HG03432 (cell line): ENCODE measurements at regions not wholly inside any gene's neighbourhood (a gene's known extent, or its start where the extent isn't known, plus 50 kb on each side); places are given as distances from the start of the nearest gene placed in this dataset.

Experiments used
- ATAC-seq: cut with Tn5 transposase; IDR thresholded peaks from one replicate; pipeline ENCODE4 v1.9.1; 2021; ENCODE audit warnings: mild to moderate bottlenecking, moderate library complexity; ENCODE audit not compliant: unreplicated experiment

GRCh38 chr2:120948662-120949011 lies 213.0 kb downstream of the GLI2 start:
- ATAC-seq, result no peak

GRCh38 chr2:120949027-120949956 lies 213.6 kb downstream of the GLI2 start:
- ATAC-seq, result no peak

GRCh38 chr2:120949957-120950590 lies 214.4 kb downstream of the GLI2 start:
- no peak for ATAC-seq

- ATAC-seq, result no peak
Observed at GRCh38 chr2:120951693-120952092, 216.0 kb downstream of the GLI2 start.

- ATAC-seq, result no peak
Observed at GRCh38 chr2:120952318-120952717, 216.7 kb downstream of the GLI2 start.

- ATAC-seq, result no peak
Observed at GRCh38 chr2:120953066-120953756, 217.5 kb downstream of the GLI2 start.

- no peak for ATAC-seq
Observed at GRCh38 chr2:120953843-120954584, 218.3 kb downstream of the GLI2 start.

- ATAC-seq, result no peak
Observed at GRCh38 chr2:120954939-120955338, 219.3 kb downstream of the GLI2 start.

GRCh38 chr2:120955427-120955826 lies 219.8 kb downstream of the GLI2 start:
- no peak for ATAC-seq

- no peak for ATAC-seq
Observed at GRCh38 chr2:120956486-120957156, 221.0 kb downstream of the GLI2 start.

- ATAC-seq, result no peak
Observed at GRCh38 chr2:120957905-120958304, 222.2 kb downstream of the GLI2 start.

- ATAC-seq, result no peak
Observed at GRCh38 chr2:120958623-120959366, 223.1 kb downstream of the GLI2 start.

- no peak for ATAC-seq
Observed at GRCh38 chr2:120959426-120959825, 223.8 kb downstream of the GLI2 start.

GRCh38 chr2:120960770-120961366 lies 225.2 kb downstream of the GLI2 start:
- no peak for ATAC-seq

GRCh38 chr2:120961396-120961795 lies 225.7 kb downstream of the GLI2 start:
- ATAC-seq, result no peak

- ATAC-seq, result no peak
Observed at GRCh38 chr2:120963997-120964705, 228.5 kb downstream of the GLI2 start.

GRCh38 chr2:120964819-120965218 lies 229.2 kb downstream of the GLI2 start:
- ATAC-seq, result no peak

GRCh38 chr2:120966510-120967254 lies 231.0 kb downstream of the GLI2 start:
- no peak for ATAC-seq
